K562 (cell line): ENCODE measurements at regions not wholly inside any gene's neighbourhood (a gene's known extent, or its start where the extent isn't known, plus 50 kb on each side); places are given as distances from the start of the nearest gene placed in this dataset.
A peak's percentile ranks its signal among the peaks of the same experiment; 100 is the strongest.

Source experiments
- ATAC-seq: fragments of 200-7000 bp; cut with Tn5 transposase; 3 replicates; pipeline ENCODE4 v1.9.1; 2020; ENCODE audit warnings: moderate library complexity
- BruUV-seq: library from RNA; stranded (reverse); fragments of 400-500 nt; replicated peaks from 2 replicates; lab custom pipeline; 2021; lab: Mats Ljungman, UMichigan
- CTCF ChIA-PET: fragments of 300-600 bp; formaldehyde crosslinking; extraction: SDS; loops from one replicate; lab custom pipeline; 2021; ENCODE audit warnings: low intra/inter-chr PET ratio; lab: Yijun Ruan, JAX
- POLR2A ChIA-PET: fragments of 300-600, 350-650 bp; sonication (Branson Sonifier 250); formaldehyde crosslinking; extraction: SDS; loops from one replicate; lab custom pipeline; 2021; ENCODE audit warnings: antibody characterized with exemption, inconsistent platforms; lab: Yijun Ruan, JAX
- DNase-seq, 4 experiments: peaks; one replicate each; pipeline versions ENCODE4 v3.0.0 to v3.0.0-alpha.2; 2011 to 2018; ENCODE audit warnings: low spot score in 3 of 4, mixed read lengths in 3 of 4; ENCODE audit errors: extremely low read depth in 1 of 4
- FAIRE-seq: peaks from 2 replicates; lab custom pipeline; 2011; peaks lifted over from hg19 to GRCh38; lab: Jason Lieb, UNC
- H2AFZ ChIP-seq: 2 replicates; pipeline ENCODE4 v1.6.0; 2011; ENCODE audit warnings: low read depth, low read length, control low read depth, inconsistent platforms
- H3K27ac ChIP-seq: fragments of 200-600 bp; 3 replicates; pipeline ENCODE4 v1.8.0; 2011; ENCODE audit warnings: low read depth, mild to moderate bottlenecking, control low read depth, inconsistent platforms, low read length, moderate library complexity, mixed read lengths; ENCODE audit errors: extremely low read depth
- H3K27me3 ChIP-seq, 2 experiments: fragments of 300-600 bp in 1 of 2; 2 replicates in 1 of 2; 3 replicates in 1 of 2; pipeline versions ENCODE4 v1.6.0 to v1.8.0; 2011; ENCODE audit warnings: inconsistent platforms in 2 of 2, low read length in 2 of 2, mild to moderate bottlenecking in 1 of 2, mixed read lengths in 1 of 2, moderate library complexity in 1 of 2; ENCODE audit not compliant: control insufficient read depth in 2 of 2, insufficient read depth in 2 of 2
- H3K36me3 ChIP-seq: fragments of 300-600 bp; 3 replicates; pipeline ENCODE4 v1.8.0; 2011; ENCODE audit warnings: mild to moderate bottlenecking, low read length, inconsistent platforms; ENCODE audit not compliant: control insufficient read depth, insufficient read depth
- H3K4me1 ChIP-seq, 2 experiments: fragments of 200-600 bp in 1 of 2; replicated peaks in 1 of 2; 2 replicates in 1 of 2; 3 replicates in 1 of 2; pipeline versions ENCODE4 v1.5.1 to v1.8.0; 2011; ENCODE audit warnings: inconsistent platforms in 2 of 2, low read length in 2 of 2, mild to moderate bottlenecking in 1 of 2, mixed read lengths in 1 of 2, moderate library complexity in 1 of 2; ENCODE audit not compliant: control insufficient read depth in 2 of 2, insufficient read depth in 2 of 2
- H3K4me2 ChIP-seq: 2 replicates; pipeline ENCODE4 v1.6.1; 2011; ENCODE audit warnings: low read length, control low read depth, inconsistent platforms, mixed read lengths; ENCODE audit not compliant: insufficient read depth
- H3K4me3 ChIP-seq: fragments of 200-600 bp; sonication (generic), shearing (Covaris generic); 2 replicates; pipeline ENCODE4 v1.5.1; 2016; ENCODE audit warnings: control low read depth, inconsistent platforms
- H3K79me2 ChIP-seq: fragments of 200-600 bp; 3 replicates; pipeline ENCODE4 v1.8.0; 2011; ENCODE audit warnings: low read length, inconsistent platforms; ENCODE audit not compliant: control insufficient read depth, insufficient read depth
- H3K9ac ChIP-seq, 2 experiments: 2 replicates each; pipeline versions ENCODE4 v1.6.0 to v1.6.1; 2011; ENCODE audit warnings: low read depth in 2 of 2, low read length in 2 of 2, control low read depth in 1 of 2, inconsistent platforms in 1 of 2, mild to moderate bottlenecking in 1 of 2, mixed read lengths in 1 of 2; ENCODE audit not compliant: insufficient read depth in 1 of 2
- H3K9me1 ChIP-seq: one replicate; pipeline ENCODE4 v1.6.0; 2011; ENCODE audit warnings: inconsistent platforms, mild to moderate bottlenecking, low read length, moderate library complexity; ENCODE audit not compliant: control insufficient read depth, insufficient read depth
- H3K9me3 ChIP-seq: replicated peaks from 2 replicates; pipeline ENCODE4 v1.5.1; 2011; ENCODE audit warnings: low read depth, low read length, inconsistent platforms; ENCODE audit not compliant: control insufficient read depth, insufficient read depth
- H4K20me1 ChIP-seq: replicated peaks from 2 replicates; pipeline ENCODE4 v1.6.1; 2011; ENCODE audit warnings: low read length, inconsistent platforms, mixed read lengths; ENCODE audit not compliant: control insufficient read depth, insufficient read depth
- BACH1 ChIP-seq: fragments of 200-800 bp; sonication (Bioruptor generic); IDR thresholded peaks from 2 replicates; pipeline ENCODE4 v1.6.1; 2016; ENCODE audit warnings: missing genetic modification characterization, missing compliant biosample characterization
- C11orf30 ChIP-seq: fragments of 450-650 bp; IDR thresholded peaks from 2 replicates; pipeline ENCODE4 v1.6.1; 2016; ENCODE audit warnings: low read depth, mild to moderate bottlenecking
- CHAMP1 ChIP-seq: fragments of 450-650 bp; IDR thresholded peaks from 2 replicates; pipeline ENCODE4 v1.6.1; 2016; ENCODE audit warnings: mild to moderate bottlenecking
- ELK3 ChIP-seq: fragments of 450-650 bp; formaldehyde crosslinking; IDR thresholded peaks from 2 replicates; pipeline ENCODE4 v1.4.0; 2020; ENCODE audit warnings: mild to moderate bottlenecking
- FOSL1 ChIP-seq: fragments of 200-800 bp; sonication (Bioruptor generic); conservative IDR thresholded peaks from 2 replicates; pipeline ENCODE4 v1.6.1; 2016; ENCODE audit warnings: missing genetic modification characterization, missing compliant biosample characterization
- KLF1 ChIP-seq: fragments of 450-650 bp; IDR thresholded peaks from 2 replicates; pipeline ENCODE4 v1.6.1; 2016; ENCODE audit warnings: missing genetic modification characterization, missing compliant biosample characterization
- MAFK ChIP-seq: IDR thresholded peaks from 2 replicates; pipeline ENCODE4 v1.6.1; 2011; ENCODE audit warnings: low read length, improper control_type of control experiment
- NFE2 ChIP-seq: IDR thresholded peaks from 2 replicates; pipeline ENCODE4 v1.6.1; 2014; ENCODE audit warnings: antibody characterized with exemption, low read depth
- PML ChIP-seq: IDR thresholded peaks from 2 replicates; pipeline ENCODE4 v1.6.1; 2012; ENCODE audit warnings: low read length, inconsistent platforms
- POU5F1 ChIP-seq: fragments of 150-350 bp; IDR thresholded peaks from 2 replicates; pipeline ENCODE4 v1.6.1; 2014; ENCODE audit warnings: borderline replicate concordance, low read length, low read depth, mild to moderate bottlenecking; ENCODE audit not compliant: partially characterized antibody
- RFX7 ChIP-seq: fragments of 250-450 bp; sonication (Bioruptor Pico); IDR thresholded peaks from 2 replicates; pipeline ENCODE4 v1.5.1; 2021; ENCODE audit warnings: mild to moderate bottlenecking
- RNF219 ChIP-seq: fragments of 250-450 bp; sonication (Bioruptor Pico); IDR thresholded peaks from 2 replicates; pipeline ENCODE4 v1.5.0; 2022; ENCODE audit warnings: mild to moderate bottlenecking
- SMARCA4 ChIP-seq: fragments of 450-650 bp; IDR thresholded peaks from 2 replicates; pipeline ENCODE4 v1.6.1; 2016
- SMARCE1 ChIP-seq: fragments of 450-650 bp; IDR thresholded peaks from 2 replicates; pipeline ENCODE4 v1.7.1; 2016; ENCODE audit warnings: mild to moderate bottlenecking
- TAL1 ChIP-seq: fragments of 450-650 bp; IDR thresholded peaks from 2 replicates; pipeline ENCODE4 v1.6.1; 2016; ENCODE audit warnings: mild to moderate bottlenecking
- TCF3 ChIP-seq: sonication (generic); formaldehyde crosslinking; IDR thresholded peaks from 2 replicates; pipeline ENCODE4 v1.4.0; 2020; ENCODE audit warnings: mild to moderate bottlenecking, missing genetic modification reagents
- TCF7L2 ChIP-seq: fragments of 150-350 bp; IDR thresholded peaks from 2 replicates; pipeline ENCODE4 v1.6.1; 2016; ENCODE audit warnings: low read depth, mild to moderate bottlenecking, low read length, moderate library complexity
- ZNF384 ChIP-seq: IDR thresholded peaks from 2 replicates; pipeline ENCODE4 v1.6.1; 2012; ENCODE audit warnings: low read depth, low read length, improper control_type of control experiment
- ZNF408 ChIP-seq: fragments of 250-450 bp; sonication (Bioruptor Pico); IDR thresholded peaks from 2 replicates; pipeline ENCODE4 v1.4.0; 2020; ENCODE audit warnings: low read depth, mild to moderate bottlenecking, moderate library complexity
- ZNF75A ChIP-seq: fragments of 450-650 bp; formaldehyde crosslinking; IDR thresholded peaks from 2 replicates; pipeline ENCODE4 v1.4.0; 2020; ENCODE audit warnings: mild to moderate bottlenecking
- WGBS: fragments of 100-300 bp; shearing (Covaris generic); methylation state at CpG from one replicate; pipeline ENCODE4 v1.1.6; 2016; ENCODE audit warnings: low coverage, mixed read lengths; ENCODE audit not compliant: insufficient coverage; ENCODE audit errors: missing lambda C conversion rate; 5-methylcytosine and 5-hydroxymethylcytosine counted together
- in situ Hi-C: fragments of 300-500 bp; cut with MboI; formaldehyde crosslinking; loops from 4 replicates; pipeline ENCODE4 v1.15.0; 2018; ENCODE audit warnings: inconsistent platforms, mixed read lengths
- intact Hi-C: fragments of 100-400 bp; cut with micrococcal nuclease; formaldehyde crosslinking; loops from 2 replicates; pipeline ENCODE4 v1.14.2; 2022

- TF ChIP-seq RNF219 (no peak), POU5F1 (no peak), PML (no peak), KLF1 (tag) (no peak), ZNF75A (CRISPR knock-in tag) (no peak), TAL1 (peak; percentile 14; the same call in 1 of the 2 replicates), TCF7L2 (no peak), RFX7 (no peak), TCF3 (CRISPR knock-in tag) (peak; percentile 12; the same call in 1 of the 2 replicates), ZNF408 (CRISPR knock-in tag) (no peak), FOSL1 (no peak)
- TF ChIP-seq, all 486 proteins: peak for 7
These were observed 359.1 kb upstream of the XYLT1 start (continued) for GRCh38 chr16:17829811-17830210.

GRCh38 chr16:17828012-17828411 lies 357.3 kb upstream of the XYLT1 start:
- CTCF ChIA-PET: no interaction called here
- intact Hi-C loops: no loop called here
- Histone ChIP-seq H3K9ac (no peak overlapping the region), H3K27ac (0 out of 3 replicates have a peak overlapping the region, but pooled peaks have one; percentile 24), H2AFZ (peak overlapping the region; percentile 66; the same call in 1 of the 2 replicates), H3K9me1 (no peaks in the 10 kb centered on the region), H4K20me1 (no peaks in the 10 kb centered on the region), H3K4me2 (no peak overlapping the region), H3K36me3 (no peaks in the 10 kb centered on the region), H3K4me1 (peaks cover 3 to 5% of the 10 kb centered on the region in 2 experiments; a peak in 2 of 5 replicates), H3K79me2 (no peaks in the 10 kb centered on the region), H3K9me3 (no peaks in the 10 kb centered on the region), H3K27me3 (no peaks in the 10 kb centered on the region), H3K4me3 (no peak overlapping the region)
- in situ Hi-C loops: no loop called here
- POLR2A ChIA-PET: interaction anchor here (0.9 kb wide), 1 partner anchor 9 kb away, joined by 3 read pairs; no protein-coding TSS in a partner anchor
- 11% methylated on average over 2 of the region's 2 CpGs for WGBS
- no TSS peak for BruUV-seq
- peak; percentile 29 for FAIRE-seq
- DNase-seq: peak in 1 of 4 experiments; percentile 30
- peak; percentile 37; the same call in 2 of the 3 replicates for ATAC-seq
- TF ChIP-seq SMARCE1: 0 out of 2 replicates have a peak, but pooled peaks have one; percentile 28
- TF ChIP-seq C11orf30: peak; percentile 92
- TF ChIP-seq BACH1 (tag): peak; percentile 83; the same call in 1 of the 2 replicates
- peak; percentile 53; the same call in 1 of the 2 replicates for TF ChIP-seq SMARCA4
- peak; percentile 83 for TF ChIP-seq MAFK
- TF ChIP-seq ELK3: no peak
- TF ChIP-seq ZNF384: 0 out of 2 replicates have a peak, but pooled peaks have one; percentile 23
- peak; percentile 93 for TF ChIP-seq NFE2
- TF ChIP-seq CHAMP1: no peak
